ENCODE measurements at regions not wholly inside any gene's neighbourhood (a gene's known extent, or its start where the extent isn't known, plus 50 kb on each side); places are given as distances from the start of the nearest gene placed in this dataset.

DNA sequence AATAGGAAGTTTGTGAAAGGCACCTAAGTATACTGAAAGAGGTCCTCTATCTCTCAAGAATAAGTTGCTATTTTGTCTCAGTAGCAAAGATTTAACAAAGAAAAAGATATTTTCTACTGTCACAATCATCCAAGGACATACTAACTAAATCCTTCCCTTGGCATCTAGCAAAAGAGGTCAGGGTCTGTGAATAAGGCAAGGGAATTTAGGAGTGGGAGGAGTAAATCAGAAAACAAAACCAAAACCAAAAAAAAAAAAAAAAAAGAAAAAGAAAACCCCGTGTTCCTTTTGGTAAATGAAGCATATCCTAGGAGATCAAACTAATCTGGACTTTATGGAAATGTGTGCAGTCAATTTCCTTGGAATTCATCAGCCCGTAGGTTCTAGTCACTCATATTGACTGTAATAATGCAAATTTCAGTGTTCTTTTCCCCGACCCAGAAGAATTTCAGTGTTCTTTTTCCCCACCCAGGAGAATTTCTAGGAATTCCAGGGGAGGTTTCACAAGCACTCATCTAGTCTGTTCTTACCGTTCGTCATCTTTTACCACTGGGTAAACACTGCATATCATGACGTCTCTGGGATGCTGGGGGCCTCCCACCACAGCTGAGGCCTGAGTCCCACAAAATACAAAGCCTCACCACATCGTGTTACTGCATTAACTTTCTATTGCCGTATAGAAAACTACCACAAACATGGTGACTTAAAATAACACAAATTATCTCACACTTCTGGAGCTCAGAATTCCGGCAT lies 113.8 kb upstream of the CCDC54 start:
- TF ChIP-seq, protein P1, sequence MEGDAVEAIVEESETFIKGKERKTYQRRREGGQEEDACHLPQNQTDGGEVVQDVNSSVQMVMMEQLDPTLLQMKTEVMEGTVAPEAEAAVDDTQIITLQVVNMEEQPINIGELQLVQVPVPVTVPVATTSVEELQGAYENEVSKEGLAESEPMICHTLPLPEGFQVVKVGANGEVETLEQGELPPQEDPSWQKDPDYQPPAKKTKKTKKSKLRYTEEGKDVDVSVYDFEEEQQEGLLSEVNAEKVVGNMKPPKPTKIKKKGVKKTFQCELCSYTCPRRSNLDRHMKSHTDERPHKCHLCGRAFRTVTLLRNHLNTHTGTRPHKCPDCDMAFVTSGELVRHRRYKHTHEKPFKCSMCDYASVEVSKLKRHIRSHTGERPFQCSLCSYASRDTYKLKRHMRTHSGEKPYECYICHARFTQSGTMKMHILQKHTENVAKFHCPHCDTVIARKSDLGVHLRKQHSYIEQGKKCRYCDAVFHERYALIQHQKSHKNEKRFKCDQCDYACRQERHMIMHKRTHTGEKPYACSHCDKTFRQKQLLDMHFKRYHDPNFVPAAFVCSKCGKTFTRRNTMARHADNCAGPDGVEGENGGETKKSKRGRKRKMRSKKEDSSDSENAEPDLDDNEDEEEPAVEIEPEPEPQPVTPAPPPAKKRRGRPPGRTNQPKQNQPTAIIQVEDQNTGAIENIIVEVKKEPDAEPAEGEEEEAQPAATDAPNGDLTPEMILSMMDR (IDR thresholded peaks at IDR 0.05) = no peak
- TF ChIP-seq POLR2A (IDR thresholded peaks at IDR 0.05) = no peak
